GM18517 (cell line): ENCODE measurements at regions not wholly inside any gene's neighbourhood (a gene's known extent, or its start where the extent isn't known, plus 50 kb on each side); places are given as distances from the start of the nearest gene placed in this dataset.

Source experiments
- ATAC-seq: cut with Tn5 transposase; IDR thresholded peaks from one replicate; pipeline ENCODE4 v1.9.1; 2021; ENCODE audit warnings: mild to moderate bottlenecking, moderate library complexity; ENCODE audit not compliant: unreplicated experiment

DNA sequence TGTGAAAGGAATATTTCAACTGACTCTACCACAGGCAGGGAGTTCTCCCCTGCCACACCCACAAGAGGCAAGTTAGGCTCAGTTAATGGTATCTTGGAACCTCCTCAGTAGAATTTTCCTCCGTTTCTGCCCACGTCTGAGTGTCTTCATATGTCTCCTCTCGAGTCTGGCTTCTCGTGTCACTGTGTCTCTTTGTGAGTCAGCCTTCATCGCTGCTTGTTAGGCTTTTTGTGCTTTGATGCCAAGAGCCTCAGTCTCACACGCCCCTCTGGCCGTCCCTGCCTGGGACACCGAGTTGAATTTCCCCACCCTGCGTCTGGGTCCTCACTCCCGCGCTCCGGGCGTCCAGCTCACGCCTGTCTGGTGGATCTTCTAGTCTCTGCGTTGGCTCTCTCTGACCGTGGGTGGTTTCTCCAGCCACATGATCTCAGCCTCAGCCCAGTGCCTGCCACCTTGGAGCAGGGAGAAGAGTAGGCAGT is 125.7 kb upstream of the GADD45A start:
- no peak for ATAC-seq

DNA sequence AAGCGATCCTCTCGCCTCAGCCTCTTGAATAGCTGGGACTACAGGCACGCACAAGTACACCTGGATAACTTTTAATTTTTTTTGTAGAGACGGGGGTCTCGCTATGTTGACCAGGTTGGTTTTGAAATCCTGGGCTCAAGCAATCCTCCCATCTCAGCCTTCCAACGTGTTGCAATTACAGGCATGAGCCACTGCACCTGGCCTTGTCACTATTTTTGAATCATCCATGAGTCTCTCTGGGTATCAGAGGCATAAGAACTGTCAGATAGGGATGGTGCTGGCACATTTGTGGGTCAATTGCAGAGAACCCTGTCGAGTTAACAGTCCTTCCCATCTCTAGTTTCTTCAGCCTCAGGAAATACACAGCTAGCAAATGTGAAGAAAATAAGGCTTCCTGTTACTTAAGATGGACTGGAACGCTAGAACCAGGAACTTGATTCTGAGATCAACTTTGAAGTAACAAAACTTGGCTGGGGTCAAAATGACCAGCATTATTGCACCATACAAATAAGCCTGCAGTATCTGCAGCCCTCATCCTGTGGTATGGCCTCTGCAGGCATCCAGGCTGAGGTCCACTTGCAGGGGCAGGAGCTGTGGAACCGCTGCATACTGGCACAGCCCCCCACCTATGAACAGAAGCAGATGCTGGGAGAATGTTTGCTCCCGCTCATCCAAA is 124.3 kb upstream of the GADD45A start:
- ATAC-seq = no peak

DNA sequence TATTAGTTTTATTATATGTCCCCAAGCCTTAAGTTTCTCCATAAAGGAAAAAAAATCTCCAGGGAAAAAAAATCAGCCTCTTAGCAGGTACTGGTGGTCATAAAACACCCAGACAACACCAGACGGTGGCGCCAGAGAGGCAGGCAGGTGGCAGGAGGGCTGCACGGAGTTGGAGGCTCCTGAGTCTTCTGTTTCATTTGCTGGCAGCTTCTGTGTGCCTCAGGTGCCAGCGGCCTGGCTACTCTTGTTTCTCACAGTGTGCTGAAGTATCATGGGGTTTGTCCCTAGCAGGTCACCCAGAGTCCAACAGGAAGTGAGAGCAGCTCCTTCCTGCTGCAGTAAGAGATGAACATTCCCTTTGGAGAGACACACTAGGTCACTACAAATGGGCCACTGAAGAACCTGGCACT is 123.3 kb upstream of the GADD45A start:
- peak; percentile 91 for ATAC-seq

DNA sequence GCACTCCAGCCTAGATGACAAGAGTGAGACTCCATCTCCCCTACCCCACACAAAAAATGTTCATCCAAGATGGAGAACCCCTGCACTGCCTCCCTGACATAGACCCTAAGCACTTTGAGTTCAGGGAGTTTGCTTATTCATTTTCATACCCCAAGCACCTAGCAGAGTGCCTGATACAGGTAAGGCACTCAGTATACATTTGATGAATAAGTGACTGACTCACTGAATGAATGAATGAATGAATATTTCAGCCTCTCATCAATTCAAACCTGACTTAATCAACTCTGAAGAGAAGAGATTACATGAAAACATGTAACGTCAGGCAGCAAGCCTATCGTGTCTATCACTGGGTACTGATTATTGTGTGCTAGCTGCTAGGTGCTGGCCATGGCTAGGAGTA is 121.3 kb upstream of the GADD45A start:
- ATAC-seq = no peak

DNA sequence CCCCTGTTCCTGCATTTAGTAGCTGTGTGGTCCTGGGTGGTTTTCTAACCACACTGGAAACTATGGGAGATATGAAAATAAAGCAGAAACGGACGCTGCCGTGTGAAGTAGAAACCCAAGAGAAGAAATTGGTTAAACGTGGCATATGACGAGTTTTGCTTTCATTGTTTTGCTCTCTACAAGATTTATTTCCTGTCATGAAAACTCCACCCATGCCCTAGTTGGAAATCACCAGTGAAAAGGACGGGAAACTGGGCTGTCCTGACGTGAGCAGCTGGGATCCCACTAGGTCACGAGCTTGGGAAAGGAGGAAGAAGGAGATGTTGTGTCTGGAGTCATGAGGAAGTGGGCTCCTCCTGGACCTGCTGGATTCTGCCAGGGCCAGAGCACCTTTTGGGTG is 120.8 kb upstream of the GADD45A start:
- ATAC-seq = no peak

DNA sequence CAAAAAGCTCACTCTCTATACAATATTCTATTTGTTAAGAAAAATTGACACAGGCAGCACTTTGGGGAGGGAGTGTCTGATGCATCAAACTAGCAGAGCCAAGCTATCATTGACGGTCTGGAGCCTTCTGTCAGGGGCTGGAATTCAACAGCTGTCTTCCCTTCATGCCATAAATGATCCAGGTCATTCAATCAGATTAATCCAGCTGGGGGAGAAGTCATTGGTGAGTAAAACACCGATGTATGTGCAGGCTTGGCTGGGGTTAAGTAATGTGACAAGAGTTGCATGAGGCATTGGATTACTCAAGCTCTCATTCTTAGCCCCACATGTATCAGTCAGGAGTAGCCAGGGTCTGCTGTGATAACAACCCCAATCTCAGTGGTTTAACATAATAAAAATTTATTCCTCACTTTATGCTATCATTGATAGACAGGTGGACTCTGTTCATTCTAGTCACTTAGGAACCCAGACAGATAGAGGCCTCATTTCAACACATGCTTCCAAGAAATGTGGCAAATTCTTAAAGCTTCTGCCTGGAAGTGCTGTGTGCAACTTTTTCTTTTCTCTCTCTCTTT is 118.1 kb upstream of the GADD45A start:
- no peak for ATAC-seq

DNA sequence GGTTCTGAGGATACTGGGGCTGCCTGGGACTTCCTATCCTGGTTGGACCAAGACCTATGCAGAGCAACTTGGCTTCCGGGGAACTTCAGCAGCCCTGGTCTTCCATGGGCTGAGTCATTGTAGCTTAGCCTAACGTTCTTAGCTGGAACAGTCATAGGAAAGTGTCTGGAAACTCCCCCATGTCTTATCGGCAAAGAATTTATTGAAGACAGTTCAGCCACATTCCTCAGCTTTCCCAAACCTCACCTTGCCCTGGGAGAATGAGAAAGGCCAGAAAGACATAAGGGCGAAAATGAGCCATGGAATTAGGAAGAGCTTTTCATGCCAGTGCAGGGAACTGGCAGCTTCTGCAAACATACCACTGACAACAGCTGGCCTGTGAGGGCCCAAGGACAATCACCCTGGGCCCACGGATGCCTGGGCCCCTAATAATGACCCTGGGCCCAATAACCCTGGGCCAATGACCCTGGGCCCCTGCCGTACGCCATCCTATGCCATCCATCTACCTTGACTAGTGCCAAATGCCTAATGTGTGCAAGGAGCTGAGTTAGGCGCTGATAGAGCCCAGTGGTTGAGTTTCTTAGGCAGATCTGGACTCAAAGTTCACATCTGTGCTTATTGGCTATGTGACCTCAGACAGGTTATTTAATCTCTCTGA is 114.4 kb upstream of the GADD45A start:
- ATAC-seq = no peak

DNA sequence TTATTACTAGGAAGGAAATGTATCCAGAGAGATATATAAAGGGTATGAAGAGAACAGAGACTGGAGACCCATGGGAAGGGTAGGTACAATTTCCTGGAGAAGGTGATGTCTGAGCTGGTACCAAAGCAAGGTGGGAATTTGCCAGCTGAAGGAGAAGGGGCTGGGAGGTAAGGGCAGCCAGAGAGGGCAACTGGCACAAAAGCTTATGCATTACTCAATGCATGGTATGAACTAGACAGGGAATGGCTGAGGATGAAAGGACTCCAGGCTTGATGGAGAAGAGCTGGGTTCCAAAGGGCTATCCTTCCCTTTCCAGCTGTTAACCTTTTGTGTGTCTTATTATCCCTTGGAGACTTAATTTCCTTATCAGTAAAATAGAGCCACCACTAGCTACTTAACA is 113.6 kb upstream of the GADD45A start:
- no peak for ATAC-seq

DNA sequence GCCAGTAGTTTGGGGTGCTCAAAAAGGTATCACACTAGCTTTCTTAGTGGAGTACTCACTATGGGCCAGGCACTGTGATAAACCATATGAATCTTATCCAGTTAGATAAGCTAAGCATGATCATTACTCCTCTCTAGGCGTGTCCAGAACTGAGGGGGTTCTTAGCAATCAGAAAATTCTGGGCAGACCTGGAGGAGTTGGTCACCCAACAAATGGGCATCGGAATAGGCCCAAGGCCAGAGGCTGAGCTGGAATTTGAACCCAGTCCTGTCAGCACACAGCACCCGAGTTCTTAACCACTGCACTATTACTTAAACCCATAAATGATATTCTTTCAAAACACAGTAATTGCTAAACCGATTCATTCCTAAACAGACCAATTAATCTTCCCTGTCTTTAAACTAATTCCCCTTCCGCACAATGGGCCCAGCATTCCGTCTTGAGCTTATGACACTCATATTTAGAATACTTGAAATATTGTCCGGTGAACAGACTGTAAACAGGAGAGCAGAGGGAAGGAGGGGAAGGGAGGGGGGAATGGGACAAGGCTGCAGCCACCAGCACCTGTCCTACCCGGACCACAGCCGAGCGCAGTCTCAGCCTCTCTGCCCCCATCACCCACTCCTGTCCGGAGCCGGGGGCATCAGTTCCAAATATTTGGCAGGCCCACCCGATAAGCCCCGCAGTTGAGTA is 113.0 kb upstream of the GADD45A start:
- ATAC-seq = no peak

DNA sequence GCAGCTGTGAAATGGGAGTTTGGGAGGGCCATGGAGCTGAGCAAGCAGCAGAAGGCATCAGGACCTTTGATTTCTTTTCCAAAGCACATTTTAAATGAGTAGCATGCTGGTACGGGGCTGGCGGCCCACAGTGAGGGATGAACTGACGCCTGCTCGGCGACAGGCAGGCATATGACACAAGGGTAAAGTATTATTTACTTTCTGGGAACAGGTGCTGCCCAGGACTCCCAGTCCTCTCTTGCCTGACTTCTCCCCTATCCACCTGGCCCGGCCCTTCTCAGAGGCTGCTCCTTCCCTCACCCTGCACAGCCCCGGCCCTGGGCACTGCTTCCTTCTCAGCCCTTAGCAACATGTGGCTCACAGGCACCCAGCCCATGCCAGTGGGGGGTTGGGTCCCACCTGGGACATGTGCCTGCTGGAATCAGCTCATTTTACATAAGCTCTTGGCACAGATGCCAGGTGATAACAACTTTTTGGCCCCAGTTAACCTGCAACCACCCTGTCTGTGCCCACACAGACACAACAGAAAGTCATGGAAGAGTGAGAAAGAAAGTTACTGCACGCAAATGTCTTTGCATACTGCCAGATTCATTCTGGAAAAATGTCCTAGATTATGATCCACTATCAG is 112.3 kb upstream of the GADD45A start:
- no peak for ATAC-seq

DNA sequence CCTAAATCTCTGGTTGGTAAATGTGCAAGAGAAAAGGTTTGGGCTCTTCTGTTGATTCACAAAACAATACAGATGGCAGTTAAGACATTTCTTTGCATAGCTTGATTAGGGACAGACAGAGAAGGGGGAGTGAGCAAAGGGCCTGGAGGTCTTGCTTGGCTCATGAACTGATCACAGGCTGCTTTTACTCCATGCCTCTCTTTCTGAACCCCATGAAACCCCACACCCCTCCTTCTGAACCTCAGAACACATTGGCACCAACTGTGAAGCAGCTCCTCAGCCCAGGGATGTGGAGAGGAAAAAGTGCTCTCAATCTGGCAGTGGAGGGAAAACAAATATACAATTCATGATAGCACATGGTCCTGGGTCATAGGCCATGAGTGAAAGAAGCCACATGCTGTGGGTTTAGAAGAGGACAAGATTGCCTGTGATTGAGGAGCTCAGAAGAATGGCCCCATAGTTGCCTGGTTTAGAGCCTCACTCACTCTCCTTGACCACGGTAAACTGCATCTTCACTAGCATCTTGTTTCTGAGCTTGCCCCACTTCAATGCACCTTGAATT is 111.6 kb upstream of the GADD45A start:
- no peak for ATAC-seq

DNA sequence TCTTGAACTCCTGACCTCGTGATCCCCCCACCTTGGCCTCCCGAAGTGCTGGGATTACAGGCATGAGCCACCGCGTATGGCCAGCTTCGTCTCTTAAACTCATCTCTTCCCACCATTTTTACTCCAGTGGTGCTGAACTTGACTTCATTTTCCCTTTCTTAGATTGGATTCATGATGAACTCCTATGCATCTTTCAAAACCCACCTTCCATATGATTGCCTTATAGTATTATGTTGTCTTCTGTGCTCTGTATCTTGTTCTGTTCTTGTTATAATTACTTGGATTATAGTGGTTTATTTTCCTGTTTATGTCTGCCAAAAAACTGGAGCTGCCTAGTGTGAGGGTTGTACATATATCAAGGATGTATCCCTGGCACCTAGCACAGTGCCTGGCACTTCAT is 110.8 kb upstream of the GADD45A start:
- no peak for ATAC-seq

DNA sequence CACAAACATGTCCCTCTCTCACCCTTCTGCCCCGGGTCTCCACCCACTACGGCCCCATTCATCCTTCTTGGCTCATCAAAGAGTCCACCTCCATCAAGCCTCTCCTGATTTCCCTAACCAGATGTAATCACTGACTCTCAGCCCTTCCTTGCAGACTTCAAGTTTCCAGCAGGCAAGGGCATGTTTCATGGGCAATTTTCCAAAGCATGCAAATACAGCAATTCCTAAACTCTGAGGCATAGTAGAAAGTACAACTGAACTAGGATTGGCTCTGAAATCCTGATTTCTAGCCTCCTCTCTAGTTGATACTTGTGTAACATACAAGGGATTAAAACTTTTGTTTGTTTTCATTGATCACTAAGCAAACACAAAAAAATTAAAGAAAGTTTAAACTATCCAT is 109.1 kb upstream of the GADD45A start:
- no peak for ATAC-seq

DNA sequence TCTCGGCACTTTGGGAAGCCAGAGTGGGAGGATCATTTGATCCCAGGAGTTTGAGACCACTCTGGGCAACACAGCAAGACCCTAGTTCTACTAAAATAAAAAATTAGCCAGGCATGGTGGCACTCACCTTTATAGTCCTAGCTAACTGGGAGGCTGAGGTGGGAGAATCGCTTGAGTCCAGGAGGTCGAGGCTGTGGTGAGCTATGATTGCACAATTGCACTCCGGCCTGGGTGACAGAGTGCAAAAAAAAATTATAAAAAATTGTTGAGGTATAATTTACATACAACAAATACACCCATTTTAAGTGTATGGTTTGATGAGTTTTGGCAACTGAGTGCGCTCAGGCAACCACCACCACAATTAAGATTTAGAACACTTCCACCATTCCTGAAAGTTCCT is 108.5 kb upstream of the GADD45A start:
- no peak for ATAC-seq

DNA sequence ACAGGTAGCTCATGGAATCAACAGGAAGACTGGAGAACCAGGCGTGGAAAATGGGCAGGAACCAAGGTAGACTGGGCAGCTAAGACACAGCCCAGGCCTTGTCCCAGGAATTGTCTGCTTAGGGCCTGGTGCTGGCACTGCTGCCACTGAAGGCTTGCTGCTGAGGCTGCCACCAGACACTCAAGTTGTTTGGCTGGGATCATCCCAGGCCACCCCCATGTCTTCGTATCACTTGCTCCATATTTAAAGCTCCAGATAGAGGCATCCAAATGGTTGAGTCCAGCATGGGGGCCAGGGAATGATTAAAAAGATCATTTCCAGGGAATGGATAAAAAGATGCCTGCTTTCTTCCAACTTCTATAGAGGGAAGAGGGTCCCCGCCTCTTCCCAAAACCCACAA is 107.4 kb upstream of the GADD45A start:
- ATAC-seq = no peak

DNA sequence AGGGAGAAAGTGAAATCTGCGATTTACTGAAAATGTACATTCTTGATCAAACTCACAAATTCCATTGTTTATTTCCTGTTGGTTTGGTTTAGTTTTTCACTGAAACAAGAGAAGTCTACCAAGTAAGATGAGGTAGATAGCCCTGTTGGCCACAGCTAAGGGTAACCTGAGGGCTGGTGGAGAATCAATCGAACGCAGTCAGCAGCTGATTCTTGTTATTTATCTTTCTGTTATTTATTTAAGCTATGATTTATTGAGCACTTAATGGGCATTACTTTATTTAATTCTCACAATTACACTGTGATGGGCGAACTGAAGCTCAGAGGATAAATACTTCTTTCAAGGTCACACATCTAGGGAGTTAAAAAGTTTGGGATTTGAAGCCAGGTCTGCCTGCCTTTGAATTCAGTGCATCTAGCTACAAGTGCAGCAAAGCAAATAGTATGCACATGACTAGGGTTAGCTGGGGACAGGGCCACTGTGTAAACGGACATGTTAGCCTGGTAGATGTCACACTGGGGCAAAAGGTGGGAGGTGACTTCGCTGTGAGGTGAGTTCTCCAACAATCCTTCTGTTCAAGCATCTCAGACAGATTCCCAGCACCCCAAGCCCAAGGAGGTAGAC is 106.5 kb upstream of the GADD45A start:
- no peak for ATAC-seq

DNA sequence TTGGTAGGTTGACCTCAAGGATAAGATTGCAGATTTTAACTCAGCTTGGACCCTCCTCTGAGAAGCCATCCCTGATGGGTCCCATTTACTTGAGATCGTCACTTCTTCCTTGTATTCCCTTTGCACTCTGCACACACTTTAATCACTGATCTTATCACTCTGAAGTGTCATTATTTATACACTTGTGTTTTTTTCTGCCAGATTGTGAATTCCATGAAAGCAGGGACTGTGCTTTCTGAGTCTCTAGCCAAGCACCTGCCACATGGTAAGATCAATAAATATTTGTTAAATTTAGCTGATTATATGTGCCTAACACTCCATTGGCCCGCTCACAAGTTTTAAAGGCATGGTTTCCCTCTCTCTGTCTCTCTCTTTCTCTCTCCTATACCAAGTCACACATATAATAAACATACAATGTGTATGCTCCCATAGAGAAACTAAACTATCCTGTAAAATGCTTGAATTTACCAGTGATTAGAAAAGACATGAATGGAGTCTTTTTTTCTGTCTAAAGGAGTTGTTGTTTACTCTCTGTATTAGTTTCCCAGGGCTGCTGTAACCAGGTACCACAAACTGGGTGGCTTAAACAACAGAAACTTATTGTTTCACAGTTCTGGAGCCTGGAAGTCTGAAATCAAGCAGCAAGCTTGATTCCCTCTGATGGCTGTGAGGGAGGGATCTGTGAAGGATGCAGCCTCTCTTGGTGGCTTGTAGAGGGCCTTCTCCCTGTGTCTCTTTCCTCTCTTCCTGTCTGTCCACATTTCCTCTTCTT is 105.2 kb upstream of the GADD45A start:
- no peak for ATAC-seq

DNA sequence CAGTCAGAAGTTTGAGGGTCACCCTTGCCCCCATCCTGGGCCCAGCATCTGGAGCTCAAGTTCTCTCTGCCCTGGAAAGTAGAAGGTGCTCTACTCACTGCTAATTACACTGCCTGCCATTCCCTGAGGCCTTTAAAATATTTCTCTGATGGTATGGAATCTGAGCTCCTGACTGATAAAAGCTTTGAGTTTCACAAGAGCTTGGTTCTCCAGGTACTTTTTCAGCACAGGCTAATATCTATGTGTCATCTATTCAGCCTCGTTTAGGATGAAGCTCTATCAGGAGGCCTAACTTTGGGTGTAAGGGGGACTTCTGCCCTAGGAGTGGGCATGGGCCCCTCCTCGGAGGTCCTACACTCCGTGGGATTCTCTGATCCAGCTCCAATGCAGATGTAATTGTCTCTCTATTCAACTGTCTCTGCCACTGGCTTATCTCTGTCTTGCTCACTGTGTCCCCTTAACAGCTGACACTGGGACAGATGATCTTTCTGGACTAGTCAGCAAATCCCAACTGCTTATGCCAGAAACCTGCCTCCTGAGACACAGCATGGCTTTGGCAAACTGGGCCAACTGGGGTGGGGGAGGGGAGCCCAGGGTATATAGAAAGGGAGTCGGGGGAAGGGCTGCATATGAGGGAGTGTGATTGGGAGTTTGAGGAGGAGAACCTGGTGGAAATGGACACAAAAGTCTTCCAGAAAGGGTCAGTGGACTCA is 104.2 kb upstream of the GADD45A start:
- no peak for ATAC-seq
